GM21515 (cell line): ENCODE measurements at regions not wholly inside any gene's neighbourhood (a gene's known extent, or its start where the extent isn't known, plus 50 kb on each side); places are given as distances from the start of the nearest gene placed in this dataset.

Source experiments
- ATAC-seq: cut with Tn5 transposase; IDR thresholded peaks from one replicate; pipeline ENCODE4 v1.9.1; 2021; ENCODE audit not compliant: unreplicated experiment

- no peak for ATAC-seq
These were observed 288.7 kb upstream of the PRDM1 start for GRCh38 chr6:105797286-105797979.

- no peak for ATAC-seq
These were observed 290.1 kb upstream of the PRDM1 start for GRCh38 chr6:105795913-105796517.

- ATAC-seq: no peak
These were observed 290.8 kb upstream of the PRDM1 start for GRCh38 chr6:105795366-105795765.

- no peak for ATAC-seq
These were observed 291.3 kb upstream of the PRDM1 start for GRCh38 chr6:105794870-105795269.

- no peak for ATAC-seq
These were observed 291.9 kb upstream of the PRDM1 start for GRCh38 chr6:105794239-105794638.

GRCh38 chr6:105793130-105793529, 293.0 kb upstream of the PRDM1 start:
- ATAC-seq: no peak

- ATAC-seq: peak; percentile 64
These were observed 294.4 kb upstream of the PRDM1 start for GRCh38 chr6:105791583-105792318.

- peak; percentile 5 for ATAC-seq
These were observed 295.0 kb upstream of the PRDM1 start for GRCh38 chr6:105791179-105791578.

- ATAC-seq: no peak
These were observed 295.5 kb upstream of the PRDM1 start for GRCh38 chr6:105790635-105791034.

- no peak for ATAC-seq
These were observed 296.2 kb upstream of the PRDM1 start for GRCh38 chr6:105789935-105790334.

- no peak for ATAC-seq
These were observed 298.4 kb upstream of the PRDM1 start for GRCh38 chr6:105787747-105788146.

GRCh38 chr6:105786890-105787655, 299.1 kb upstream of the PRDM1 start:
- ATAC-seq: no peak

GRCh38 chr6:105786449-105786848, 299.7 kb upstream of the PRDM1 start:
- no peak for ATAC-seq

GRCh38 chr6:105785066-105785811, 300.9 kb upstream of the PRDM1 start:
- no peak for ATAC-seq

- no peak for ATAC-seq
These were observed 302.0 kb upstream of the PRDM1 start for GRCh38 chr6:105784179-105784578.

GRCh38 chr6:105783333-105783935, 302.7 kb upstream of the PRDM1 start:
- ATAC-seq: no peak

GRCh38 chr6:105781915-105782314, 304.2 kb upstream of the PRDM1 start:
- no peak for ATAC-seq

- ATAC-seq: no peak
These were observed 304.9 kb upstream of the PRDM1 start for GRCh38 chr6:105781248-105781647.

GRCh38 chr6:105780146-105780860, 305.8 kb upstream of the PRDM1 start:
- ATAC-seq: no peak

GRCh38 chr6:105779110-105779509, 307.0 kb upstream of the PRDM1 start:
- no peak for ATAC-seq
